Ovary (tissue), 7 donors: ENCODE measurements at regions not wholly inside any gene's neighbourhood (a gene's known extent, or its start where the extent isn't known, plus 50 kb on each side); places are given as distances from the start of the nearest gene placed in this dataset.
"Not testable (repeated sequence)": the region's sequence is repeated elsewhere in the genome, so short reads cannot be mapped to it uniquely, and the experiment has no call there.

Experiments used
- DNase-seq, 5 donors: peaks; one replicate each; pipeline ENCODE4 v3.0.0-alpha.2; 2019 to 2020
- H3K27ac ChIP-seq, 2 donors: fragments of 200-600 bp; one replicate each; pipeline versions ENCODE4 v1.5.1 to v1.8.0; 2019 to 2022
- H3K27me3 ChIP-seq: fragments of 200-600 bp; one replicate; pipeline ENCODE4 v1.8.0; 2022
- H3K36me3 ChIP-seq: fragments of 200-600 bp; sonication (generic); one replicate; pipeline ENCODE4 v1.5.1; 2019
- H3K4me1 ChIP-seq: one replicate; pipeline ENCODE4 v1.8.1; 2013; ENCODE audit warnings: mild to moderate bottlenecking, moderate library complexity; ENCODE audit not compliant: insufficient read depth
- H3K4me3 ChIP-seq: fragments of 200-600 bp; sonication (generic); one replicate; pipeline ENCODE4 v1.5.1; 2017
- H3K9me3 ChIP-seq, 2 donors: fragments of 200-600 bp in 1 of 2; sonication (generic) in 1 of 2; one replicate each; pipeline versions ENCODE4 v1.5.1 to v1.8.1; 2013 to 2019; ENCODE audit warnings: mild to moderate bottlenecking in 1 of 2, moderate library complexity in 1 of 2
- CTCF ChIP-seq, 3 donors: fragments of 450-650 bp in 2 of 3; fragments of 200-600 bp in 1 of 3; IDR thresholded peaks; one replicate each; pipeline versions ENCODE4 v1.5.1 to v1.8.0; 2016 to 2022; ENCODE audit warnings: antibody characterized with exemption in 3 of 3, mild to moderate bottlenecking in 1 of 3
- EP300 ChIP-seq: sonication (generic); formaldehyde crosslinking; IDR thresholded peaks from one replicate; pipeline ENCODE4 v1.6.1; 2017; ENCODE audit warnings: antibody characterized with exemption
- POLR2A ChIP-seq: fragments of 450-650 bp; IDR thresholded peaks from one replicate; pipeline ENCODE4 v1.6.1; 2017; ENCODE audit warnings: antibody characterized with exemption, mild to moderate bottlenecking, moderate library complexity
- WGBS, 3 donors: extraction: QIAGEN DNeasy Blood & Tissue Kit in 1 of 3; methylation state at CpG; one replicate each; pipeline versions ENCODE4 v1.1.5 to v1.1.7; 2013 to 2017; 5-methylcytosine and 5-hydroxymethylcytosine counted together
- intact Hi-C, 4 donors: fragments of 100-400 bp; cut with DNase I; formaldehyde crosslinking; loops; one replicate each; pipeline versions ENCODE4 v1.11.0 to v1.15.1; 2022 to 2023
- donor health status: DM: no; HTN: no; CAD: no; lungs with moderate emphysema.
- donor health status: DM: no; HTN: no; CAD: no.
- donor health status: Bipolar disorder and iron deficiency.
- donor health status: DM: no; HTN: no; CAD: no.
- donor health status: DM: yes; HTN: yes; CAD: no.

GRCh38 chr4:71214578-71214977 is 124.2 kb upstream of the SLC4A4 start:
- Histone ChIP-seq H3K9me3 (peaks cover 0 to 4% of the 10 kb centered on the region in 2 donors), H3K4me1 (no peaks in the 10 kb centered on the region), H3K27me3 (no peaks in the 10 kb centered on the region), H3K27ac (no peak overlapping the region), H3K36me3 (no peaks in the 10 kb centered on the region), H3K4me3 (no peak overlapping the region)
- intact Hi-C loops, result no loop called here
- TF ChIP-seq POLR2A (no peak), CTCF (IDR thresholded peaks at IDR 0.05) (no peak), EP300 (no peak)
- no peak for DNase-seq

- WGBS, 3 donors, result 91 to 92% (median 92%) methylated on average over 5 of the region's 5 CpGs
- H3K4me1 ChIP-seq, result no peaks in the 10 kb centered on the region
- H3K4me3 ChIP-seq, result no peak overlapping the region
- intact Hi-C loops, result no loop called here
- DNase-seq, result no peak
- H3K27ac ChIP-seq, result no peak overlapping the region
- no peaks in the 10 kb centered on the region for H3K27me3 ChIP-seq
- no peak for TF ChIP-seq CTCF (IDR thresholded peaks at IDR 0.05)
- no peak for TF ChIP-seq POLR2A
- no peak for TF ChIP-seq EP300
- H3K9me3 ChIP-seq, result peaks cover 0 to 4% of the 10 kb centered on the region in 2 donors
- H3K36me3 ChIP-seq, result no peaks in the 10 kb centered on the region
Measured at GRCh38 chr4:71216316-71216959, 122.4 kb upstream of the SLC4A4 start.

GRCh38 chr4:71217688-71218087 is 121.1 kb upstream of the SLC4A4 start:
- no peaks in the 10 kb centered on the region for H3K4me1 ChIP-seq
- TF ChIP-seq POLR2A, result no peak
- no peak for TF ChIP-seq CTCF (IDR thresholded peaks at IDR 0.05)
- H3K27me3 ChIP-seq, result no peaks in the 10 kb centered on the region
- H3K4me3 ChIP-seq, result no peak overlapping the region
- intact Hi-C loops, result no loop called here
- H3K27ac ChIP-seq, result no peak overlapping the region
- no peak for DNase-seq
- H3K36me3 ChIP-seq, result no peaks in the 10 kb centered on the region
- peaks cover 0 to 4% of the 10 kb centered on the region in 2 donors for H3K9me3 ChIP-seq

GRCh38 chr4:71220848-71221247 is 118.0 kb upstream of the SLC4A4 start:
- H3K9me3 ChIP-seq, intact Hi-C loops, H3K4me3 ChIP-seq, H3K27me3 ChIP-seq, H3K4me1 ChIP-seq, H3K36me3 ChIP-seq, H3K27ac ChIP-seq, DNase-seq: not testable (repeated sequence)
- WGBS, 3 donors, result 87 to 88% (median 88%) methylated on average over 4 of the region's 4 CpGs

GRCh38 chr4:71221510-71222466 is 117.0 kb upstream of the SLC4A4 start:
- no peak overlapping the region for H3K4me3 ChIP-seq
- H3K27ac ChIP-seq, result no peak overlapping the region
- H3K27me3 ChIP-seq, result no peaks in the 10 kb centered on the region
- intact Hi-C loops, result no loop called here
- no peak for DNase-seq
- TF ChIP-seq POLR2A, result no peak
- TF ChIP-seq CTCF (IDR thresholded peaks at IDR 0.05), result no peak
- TF ChIP-seq EP300, result no peak
- no peaks in the 10 kb centered on the region for H3K4me1 ChIP-seq
- 74 to 88% (median 81%) methylated on average over 6 of the region's 6 CpGs for WGBS, 3 donors
- H3K9me3 ChIP-seq, result no peaks in the 10 kb centered on the region
- no peaks in the 10 kb centered on the region for H3K36me3 ChIP-seq
